HG02571 (cell line): ENCODE measurements at regions not wholly inside any gene's neighbourhood (a gene's known extent, or its start where the extent isn't known, plus 50 kb on each side); places are given as distances from the start of the nearest gene placed in this dataset.

Experiments
- ATAC-seq: cut with Tn5 transposase; IDR thresholded peaks from one replicate; pipeline ENCODE4 v1.9.1; 2021; ENCODE audit warnings: mild to moderate bottlenecking, moderate library complexity; ENCODE audit not compliant: unreplicated experiment

DNA sequence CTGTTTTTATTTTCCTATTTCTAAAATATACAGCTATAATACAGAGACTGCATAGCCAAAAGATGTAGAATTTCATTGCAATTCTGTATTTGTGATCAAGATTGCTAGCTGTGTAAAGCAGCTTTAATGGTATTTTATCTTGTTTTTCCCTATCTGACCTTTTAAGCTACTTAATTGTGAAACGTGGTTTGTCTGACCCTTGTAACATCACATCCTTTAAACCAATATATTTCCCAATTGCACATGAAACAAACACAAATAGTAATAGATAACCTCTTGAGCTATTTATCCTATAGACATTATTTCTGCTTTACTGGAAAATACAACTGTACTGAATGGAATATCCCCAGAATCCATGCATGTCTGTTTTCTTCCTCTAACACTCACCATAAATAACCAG lies 112.2 kb upstream of the PLPPR4 start:
- no peak for ATAC-seq

DNA sequence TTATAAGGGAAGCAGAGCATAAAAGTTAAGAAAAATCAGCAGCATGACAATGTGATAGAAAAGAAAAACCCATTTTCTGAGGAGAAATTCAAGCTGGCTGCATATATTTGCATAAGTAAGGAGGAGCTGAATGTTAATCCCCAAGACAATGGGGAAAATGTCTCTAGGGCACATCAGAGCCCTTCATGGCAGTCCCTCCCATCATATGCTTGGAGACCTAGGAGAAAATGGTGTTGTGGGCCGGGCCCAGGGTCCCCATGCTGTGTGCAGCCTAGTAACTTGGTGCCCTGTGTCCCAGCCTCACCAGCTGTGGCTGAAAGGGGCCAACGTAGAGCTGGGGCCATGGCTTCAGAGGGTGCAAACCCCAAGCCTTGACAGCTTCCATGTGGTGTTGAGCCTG lies 100.6 kb upstream of the PLPPR4 start:
- ATAC-seq, result no peak

DNA sequence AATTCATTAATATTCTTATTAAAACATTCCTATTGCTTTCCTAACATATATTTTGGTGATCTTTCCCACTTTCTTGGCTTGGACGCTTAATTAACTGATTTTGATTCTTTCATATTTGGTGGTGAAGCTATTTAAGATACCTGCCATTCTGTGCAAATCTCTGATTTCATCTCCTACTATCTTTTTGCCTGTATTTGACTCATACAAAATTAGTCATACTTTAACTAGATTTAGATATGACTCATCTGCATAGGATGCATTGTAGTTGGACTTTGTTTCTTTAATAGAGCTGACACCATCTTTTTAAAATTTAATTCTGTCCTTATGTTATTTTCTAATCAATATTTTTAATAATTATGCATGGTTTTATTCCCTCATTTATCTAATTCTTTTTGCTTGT lies 93.8 kb upstream of the PLPPR4 start:
- ATAC-seq, result no peak

DNA sequence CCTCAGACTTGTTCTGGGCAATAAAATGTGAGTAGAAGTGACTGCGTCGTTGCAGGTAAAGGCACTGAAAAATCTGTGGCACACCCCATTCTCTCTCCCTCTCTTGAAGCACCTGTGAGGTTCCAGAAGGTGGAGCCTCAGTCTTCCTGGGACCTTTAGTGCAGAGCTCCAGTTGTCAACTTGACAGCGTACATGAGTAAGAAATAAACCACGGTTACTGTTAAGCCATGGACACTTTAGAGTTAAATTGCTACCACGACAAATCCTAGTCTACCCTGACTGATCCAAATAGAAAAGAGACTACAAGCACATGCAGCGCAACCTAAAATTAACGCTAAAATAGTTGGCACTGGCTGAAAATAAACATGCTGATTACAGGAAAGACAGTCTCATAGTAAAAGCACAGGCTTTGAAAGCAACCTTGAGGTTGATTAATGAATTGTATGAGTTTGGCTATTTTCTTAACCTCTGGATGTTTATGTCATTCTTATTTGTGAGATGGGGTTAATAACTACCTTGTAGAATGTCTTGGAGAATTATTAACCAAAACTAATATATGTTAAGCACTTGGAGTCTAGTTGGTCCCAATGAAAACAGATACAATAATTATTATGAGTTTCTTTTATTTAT lies 93.0 kb upstream of the PLPPR4 start:
- no peak for ATAC-seq

DNA sequence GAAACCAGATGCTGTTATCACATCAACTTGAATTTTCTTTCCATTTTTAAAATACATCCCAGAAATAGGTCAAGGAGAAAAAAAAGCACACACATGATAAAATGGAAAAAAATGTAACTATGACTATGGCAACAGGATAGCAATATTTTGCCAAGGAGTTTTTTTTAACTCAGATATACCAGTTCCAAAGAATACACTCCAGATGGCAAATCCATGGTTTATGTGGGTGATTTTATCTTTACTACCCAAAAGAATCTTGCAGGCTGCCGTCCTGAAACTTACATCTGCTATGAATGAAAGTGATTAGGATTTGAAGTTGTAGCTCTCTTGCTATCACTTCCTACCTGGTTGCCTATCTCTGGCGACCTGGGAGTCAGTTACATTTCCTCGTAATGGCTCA lies 91.0 kb upstream of the PLPPR4 start:
- no peak for ATAC-seq

DNA sequence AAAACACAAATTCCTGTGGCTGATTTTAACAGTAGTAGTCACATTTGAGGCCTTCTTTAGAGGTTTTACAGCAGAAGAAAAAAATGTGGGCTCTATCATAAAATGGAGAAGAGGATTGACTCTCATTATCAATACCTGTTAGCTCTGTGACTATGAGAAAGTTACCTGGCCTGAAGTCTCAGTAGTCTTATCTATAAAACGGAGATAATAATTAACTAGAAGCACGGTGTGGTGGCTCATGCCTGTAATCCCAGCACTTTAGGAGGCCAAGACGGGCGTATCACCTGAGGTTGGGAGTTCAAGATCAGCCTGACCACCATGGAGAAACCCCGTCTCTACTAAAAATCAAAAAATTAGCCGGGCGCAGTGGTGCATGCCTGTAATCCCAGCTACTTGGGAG lies 90.4 kb upstream of the PLPPR4 start:
- no peak for ATAC-seq

DNA sequence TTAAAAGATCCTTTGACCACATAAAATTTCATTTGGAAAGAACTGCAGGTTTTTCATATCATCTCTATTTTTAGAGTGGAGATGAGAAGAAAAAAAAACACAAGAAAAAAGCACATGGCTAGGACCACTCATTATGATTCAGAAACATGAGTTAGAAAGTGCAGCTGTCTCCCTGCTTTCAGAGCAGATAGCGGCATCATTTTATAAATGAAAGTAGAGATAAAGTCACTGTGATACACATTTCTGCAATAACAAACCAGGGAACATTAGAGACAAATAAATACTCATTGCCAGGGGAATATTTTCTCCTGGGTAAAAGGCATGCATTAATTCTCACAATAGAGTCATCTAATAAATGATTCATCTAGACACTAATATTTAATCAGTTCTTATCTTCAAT lies 87.5 kb upstream of the PLPPR4 start:
- no peak for ATAC-seq

DNA sequence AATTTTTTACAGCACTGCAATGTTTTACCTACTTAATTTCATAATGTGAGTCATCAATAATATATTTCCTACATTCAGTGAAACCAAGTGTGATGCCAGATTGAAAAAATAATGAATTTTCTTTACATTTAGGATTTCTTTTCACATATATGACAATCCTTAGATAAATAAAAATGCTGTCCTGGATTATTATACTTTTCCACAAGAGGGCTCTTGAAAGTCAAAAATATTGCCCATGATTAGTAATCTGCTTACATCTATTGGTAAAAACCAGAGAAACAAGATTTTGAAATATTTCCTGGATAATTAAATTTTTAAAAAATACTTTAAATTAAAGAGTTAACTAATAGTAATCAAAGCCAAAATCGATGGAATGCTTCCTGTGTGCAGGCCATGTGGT lies 86.8 kb upstream of the PLPPR4 start:
- ATAC-seq, result no peak

DNA sequence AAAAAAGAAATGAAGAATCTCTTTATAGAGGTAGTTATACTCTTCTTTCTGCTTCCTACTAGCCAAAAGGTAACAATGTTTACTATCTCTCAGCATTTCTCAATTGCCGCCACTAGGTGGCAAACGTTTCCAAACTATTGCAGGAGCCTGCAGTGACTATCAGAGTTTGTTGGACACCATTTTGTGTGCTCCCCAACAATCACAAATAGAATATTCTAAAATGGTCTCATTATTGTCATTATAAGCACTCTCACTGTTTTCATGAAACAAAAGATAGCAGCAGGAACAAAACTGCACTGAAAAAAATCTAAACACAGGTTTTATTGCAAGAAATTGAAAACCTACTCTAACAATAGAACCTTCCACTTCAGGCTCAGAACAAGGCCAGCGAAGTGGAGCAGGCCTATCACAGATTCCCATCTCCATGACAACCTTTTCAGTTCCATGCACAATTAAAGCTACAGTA lies 83.9 kb upstream of the PLPPR4 start:
- ATAC-seq, result peak; percentile 98

DNA sequence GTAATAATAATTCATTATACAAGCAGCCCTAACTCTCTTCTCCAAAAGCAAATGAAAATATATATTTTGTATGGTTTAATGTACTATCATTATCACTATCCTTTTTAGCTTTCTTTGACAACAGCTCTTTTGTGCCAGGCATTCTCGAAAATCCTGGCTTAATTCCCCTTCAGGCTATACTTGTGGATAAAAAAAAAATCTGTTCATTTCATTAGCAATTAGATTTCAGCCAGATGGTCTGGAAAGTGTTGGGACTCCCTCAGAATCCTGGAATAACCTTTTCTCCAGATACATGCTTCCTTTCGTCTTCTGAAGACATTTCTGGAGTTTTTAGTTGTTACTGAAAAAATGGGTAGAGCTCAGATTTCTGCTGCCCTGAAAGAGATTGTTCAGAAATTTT lies 83.4 kb upstream of the PLPPR4 start:
- ATAC-seq, result no peak

DNA sequence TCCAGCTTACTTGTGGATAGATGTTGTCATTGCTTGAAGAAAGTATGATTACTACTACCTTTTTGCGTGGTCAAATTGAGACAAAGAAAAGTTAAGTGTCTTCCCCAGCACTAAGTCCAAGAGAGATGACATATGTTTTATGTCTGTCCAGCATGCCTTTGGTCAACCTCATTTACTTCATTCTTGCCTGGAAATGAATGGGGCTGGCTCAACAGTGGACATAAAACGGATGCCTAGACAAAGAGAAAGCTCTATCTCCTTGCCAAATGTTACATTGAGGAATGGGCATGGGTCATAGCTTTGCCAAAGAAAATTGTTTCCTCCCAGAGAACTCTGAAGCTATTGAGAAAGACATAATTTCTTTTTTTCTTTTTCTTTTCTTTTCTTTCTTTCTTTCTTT lies 82.4 kb upstream of the PLPPR4 start:
- ATAC-seq, result no peak

DNA sequence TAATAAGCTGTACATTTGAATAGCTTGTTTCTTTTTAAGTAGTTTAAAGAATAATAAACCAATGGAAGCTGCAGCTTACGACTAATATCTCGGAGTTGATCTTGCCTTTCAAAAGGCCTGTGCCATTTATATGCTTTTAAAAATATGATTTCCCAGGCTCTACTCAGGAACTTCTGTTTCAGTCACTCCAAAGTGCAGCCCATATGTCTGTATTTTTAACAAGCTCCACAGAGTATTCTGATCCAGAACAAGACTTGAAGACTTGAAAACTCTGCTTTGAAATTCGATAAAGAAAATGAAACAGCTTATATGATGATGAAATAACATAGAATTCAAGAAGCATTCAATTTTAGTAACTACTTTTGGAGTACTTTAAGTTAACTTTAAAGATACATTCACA lies 79.1 kb upstream of the PLPPR4 start:
- ATAC-seq, result no peak

DNA sequence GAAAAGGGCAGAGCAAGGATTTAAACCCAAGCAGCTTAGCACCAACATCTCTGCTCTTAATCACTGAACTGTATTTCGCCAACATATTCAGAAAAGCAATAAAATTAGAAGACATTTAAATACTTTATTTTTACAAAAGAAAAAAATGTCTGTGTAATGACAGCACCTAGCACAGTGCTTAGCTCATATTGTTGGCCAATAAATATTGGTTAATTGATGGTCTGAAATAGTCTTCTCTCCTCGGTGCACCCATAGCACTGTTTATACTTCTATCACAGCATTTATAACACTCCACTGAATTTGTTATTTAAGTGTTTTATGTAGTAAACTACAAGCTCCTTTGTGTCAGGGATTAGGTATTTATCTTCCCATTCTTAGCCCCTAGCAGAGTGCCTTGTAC lies 70.9 kb upstream of the PLPPR4 start:
- no peak for ATAC-seq

DNA sequence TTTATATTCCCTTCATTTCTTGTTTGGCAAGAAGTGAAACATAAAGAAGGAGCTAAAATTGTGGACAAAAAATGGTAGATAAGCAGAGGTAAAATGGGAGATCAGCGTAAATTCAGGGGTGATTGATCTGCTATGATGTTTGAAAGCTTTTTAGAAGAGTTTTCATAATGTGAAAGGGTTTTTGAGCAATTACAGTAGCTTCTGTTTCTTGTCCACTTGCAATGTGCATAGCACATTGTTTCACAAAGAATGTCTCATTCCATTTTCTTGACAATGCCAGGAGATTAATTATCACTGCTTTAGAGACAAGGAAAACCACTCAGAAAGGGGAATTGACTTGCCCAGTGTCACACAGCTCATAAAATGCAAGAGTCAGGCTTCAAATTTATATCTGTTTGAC lies 65.9 kb upstream of the PLPPR4 start:
- no peak for ATAC-seq

DNA sequence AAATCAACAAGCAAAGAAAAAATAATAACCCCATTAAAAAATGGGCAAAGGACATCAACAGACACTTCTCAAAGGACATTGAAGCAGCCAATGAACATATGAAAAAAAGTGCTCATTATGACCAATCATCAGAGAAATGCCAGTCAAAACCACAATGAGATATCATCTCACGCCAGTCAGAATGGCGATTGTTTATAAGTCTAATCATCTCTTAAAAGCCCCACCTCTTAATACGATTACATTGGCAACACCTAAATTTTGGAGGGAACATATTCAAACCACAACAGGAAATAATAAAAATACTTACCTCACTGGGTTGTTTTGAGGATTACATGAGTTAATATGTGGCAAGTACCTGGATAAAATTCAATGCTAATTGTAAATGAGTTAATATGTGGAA lies 57.1 kb upstream of the PLPPR4 start:
- ATAC-seq, result no peak
